SH-SY5Y (cell line): ENCODE measurements at regions not wholly inside any gene's neighbourhood (a gene's known extent, or its start where the extent isn't known, plus 50 kb on each side); places are given as distances from the start of the nearest gene placed in this dataset.

Experiments
- GATA2 ChIP-seq: IDR thresholded peaks from 2 replicates; pipeline ENCODE4 v1.6.1; 2011; ENCODE audit warnings: mild to moderate bottlenecking, low read depth, low read length
- GATA3 ChIP-seq: IDR thresholded peaks from 2 replicates; pipeline ENCODE4 v1.6.1; 2011; ENCODE audit warnings: low read depth, mild to moderate bottlenecking, low read length, moderate library complexity

- TF ChIP-seq GATA2 (no peak), GATA3 (no peak)
Measured at GRCh38 chr11:23540101-23540561, 679.9 kb upstream of the CCDC179 start.

- no peak for TF ChIP-seq GATA3
- TF ChIP-seq GATA2, result no peak
Measured at GRCh38 chr11:23542189-23542588, 681.9 kb upstream of the CCDC179 start.

GRCh38 chr11:23542816-23543215 is 682.5 kb upstream of the CCDC179 start:
- TF ChIP-seq GATA2 (no peak), GATA3 (no peak)

- no peak for TF ChIP-seq GATA3
- no peak for TF ChIP-seq GATA2
Measured at GRCh38 chr11:23543651-23544222, 683.5 kb upstream of the CCDC179 start.

- TF ChIP-seq GATA3, result no peak
Measured at GRCh38 chr11:23551706-23552105, 691.4 kb upstream of the CCDC179 start.

- no peak for TF ChIP-seq GATA3
- no peak for TF ChIP-seq GATA2
Measured at GRCh38 chr11:23554002-23554401, 693.7 kb upstream of the CCDC179 start.

- TF ChIP-seq GATA2 (no peak), GATA3 (no peak)
Measured at GRCh38 chr11:23555085-23555484, 694.8 kb upstream of the CCDC179 start.

GRCh38 chr11:23556163-23556750 is 696.0 kb upstream of the CCDC179 start:
- no peak for TF ChIP-seq GATA2
- TF ChIP-seq GATA3, result no peak

GRCh38 chr11:23563591-23563990 is 703.3 kb upstream of the CCDC179 start:
- TF ChIP-seq GATA3, result no peak
- no peak for TF ChIP-seq GATA2

- TF ChIP-seq GATA2 (no peak), GATA3 (no peak)
Measured at GRCh38 chr11:23564370-23564769, 704.1 kb upstream of the CCDC179 start.

GRCh38 chr11:23569134-23569533 is 708.9 kb upstream of the CCDC179 start:
- TF ChIP-seq GATA2, result no peak
- no peak for TF ChIP-seq GATA3

- TF ChIP-seq GATA2 (no peak), GATA3 (no peak)
Measured at GRCh38 chr11:23569547-23569946, 709.3 kb upstream of the CCDC179 start.

GRCh38 chr11:23570828-23571227 is 710.6 kb upstream of the CCDC179 start:
- TF ChIP-seq GATA2 (no peak), GATA3 (no peak)

- TF ChIP-seq GATA2, result no peak
- TF ChIP-seq GATA3, result no peak
Measured at GRCh38 chr11:23573429-23573828, 713.2 kb upstream of the CCDC179 start.

GRCh38 chr11:23574149-23574548 is 713.9 kb upstream of the CCDC179 start:
- TF ChIP-seq GATA2 (no peak), GATA3 (no peak)
